ENCODE measurements at regions not wholly inside any gene's neighbourhood (a gene's known extent, or its start where the extent isn't known, plus 50 kb on each side); places are given as distances from the start of the nearest gene placed in this dataset.
"Not testable (repeated sequence)": the region's sequence is repeated elsewhere in the genome, so short reads cannot be mapped to it uniquely, and the experiment has no call there.

DNA sequence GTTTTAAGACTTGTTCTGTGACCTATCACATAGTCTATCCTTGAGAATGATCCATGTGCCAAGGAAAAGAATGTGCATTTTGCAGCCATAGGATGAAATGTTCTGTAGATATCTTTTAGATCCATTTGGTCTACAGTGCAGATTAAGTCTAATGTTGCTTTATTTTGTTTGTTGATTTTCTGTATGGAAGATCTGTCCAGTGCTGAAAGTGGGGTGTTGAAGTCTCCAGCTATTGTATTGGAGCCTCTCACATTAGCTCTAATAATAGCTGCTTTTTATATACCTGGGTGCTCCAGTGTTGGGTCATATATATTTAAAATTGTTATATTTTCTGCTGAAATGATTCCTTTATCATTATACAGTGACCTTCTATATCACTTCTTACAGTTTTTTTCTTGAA is 155.6 kb upstream of the MON1B start:
- Histone ChIP-seq H3K27ac (ENCODE audit: low read depth, low read length, severe bottlenecking) (no peak overlapping the region), H3K9me3 (ENCODE audit: control insufficient read depth, low read length) (no peaks in the 10 kb centered on the region), H3K4me3 (ENCODE audit: extremely low read depth, insufficient read depth, low read length, poor library complexity, severe bottlenecking) (no peak overlapping the region), H3K36me3 (ENCODE audit: control insufficient read depth, insufficient read depth, low read length) (no peaks in the 10 kb centered on the region), H3K4me1 (ENCODE audit: control insufficient read depth, insufficient read depth, low read length, poor library complexity, severe bottlenecking) (no peaks in the 10 kb centered on the region)

DNA sequence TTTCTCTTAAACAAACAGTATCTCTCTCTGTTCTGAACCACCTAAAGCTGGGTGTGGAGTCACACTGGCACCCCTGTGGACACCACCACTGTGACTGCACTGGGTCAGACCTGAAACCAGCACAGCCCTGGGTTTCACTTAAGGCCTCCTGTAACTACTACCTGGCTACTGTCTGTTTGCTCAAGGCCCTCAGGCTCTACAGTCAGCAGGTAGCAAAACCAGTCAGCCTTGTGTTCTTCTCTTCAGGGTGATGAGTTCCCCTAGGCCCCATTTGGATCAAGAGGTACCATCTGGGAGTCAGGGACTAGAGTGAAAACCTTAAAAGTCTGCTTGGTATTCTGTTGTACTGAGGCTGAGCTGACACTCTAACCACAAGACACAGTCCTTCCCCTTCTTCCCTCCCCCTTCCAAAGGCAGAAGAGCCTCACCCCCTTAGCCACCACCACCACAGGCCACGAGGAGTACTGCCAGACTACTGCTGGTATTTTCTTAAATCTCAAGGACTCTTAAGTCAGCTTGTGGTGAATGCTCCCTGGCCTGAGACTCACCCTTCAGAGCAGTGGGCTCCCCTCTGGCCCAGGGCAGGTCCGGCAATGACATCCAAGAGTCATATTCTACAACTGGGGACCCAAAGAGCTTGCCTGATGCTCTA is 153.2 kb upstream of the MON1B start:
- Histone ChIP-seq H3K36me3 (ENCODE audit: control insufficient read depth, insufficient read depth, low read length) (no peaks in the 10 kb centered on the region), H3K27ac (ENCODE audit: low read depth, low read length, severe bottlenecking) (no peak overlapping the region), H3K4me1 (ENCODE audit: control insufficient read depth, insufficient read depth, low read length, poor library complexity, severe bottlenecking) (no peaks in the 10 kb centered on the region), H3K9me3 (ENCODE audit: control insufficient read depth, low read length) (no peaks in the 10 kb centered on the region), H3K4me3 (ENCODE audit: extremely low read depth, insufficient read depth, low read length, poor library complexity, severe bottlenecking) (no peak overlapping the region)
- WGBS, 2 experiments (ENCODE audit: insufficient coverage in 2 of 2): 71 to 90% methylated on average over 1 to 2 of the region's 2 CpGs

DNA sequence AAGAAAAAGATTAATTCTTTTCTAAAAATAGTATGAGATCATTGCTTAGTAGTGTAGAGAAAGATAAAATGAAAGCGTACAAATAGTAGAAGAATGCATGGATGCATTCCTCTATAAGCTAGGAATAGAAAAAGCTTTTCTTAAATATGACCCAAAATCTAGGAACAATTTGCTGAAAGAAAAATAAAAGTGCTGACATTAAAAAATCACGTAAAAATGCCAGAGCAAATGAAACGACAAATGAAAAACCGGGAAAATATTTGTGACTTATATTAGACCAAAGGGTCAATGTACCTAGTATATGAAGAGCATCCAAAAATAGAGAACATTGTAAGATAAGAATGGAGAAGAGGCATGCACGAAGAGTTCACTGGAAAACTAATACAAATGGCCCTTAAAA is 149.5 kb upstream of the MON1B start:
- 57 to 90% methylated on average over 3 of the region's 5 CpGs for WGBS, 2 experiments (ENCODE audit: insufficient coverage in 2 of 2)
- no peaks in the 10 kb centered on the region for H3K36me3 ChIP-seq (ENCODE audit: control insufficient read depth, insufficient read depth, low read length)
- no peaks in the 10 kb centered on the region for H3K9me3 ChIP-seq (ENCODE audit: control insufficient read depth, low read length)
- no peak overlapping the region for H3K4me3 ChIP-seq (ENCODE audit: extremely low read depth, insufficient read depth, low read length, poor library complexity, severe bottlenecking)
- no peaks in the 10 kb centered on the region for H3K4me1 ChIP-seq (ENCODE audit: control insufficient read depth, insufficient read depth, low read length, poor library complexity, severe bottlenecking)
- no peak overlapping the region for H3K27ac ChIP-seq (ENCODE audit: low read depth, low read length, severe bottlenecking)

DNA sequence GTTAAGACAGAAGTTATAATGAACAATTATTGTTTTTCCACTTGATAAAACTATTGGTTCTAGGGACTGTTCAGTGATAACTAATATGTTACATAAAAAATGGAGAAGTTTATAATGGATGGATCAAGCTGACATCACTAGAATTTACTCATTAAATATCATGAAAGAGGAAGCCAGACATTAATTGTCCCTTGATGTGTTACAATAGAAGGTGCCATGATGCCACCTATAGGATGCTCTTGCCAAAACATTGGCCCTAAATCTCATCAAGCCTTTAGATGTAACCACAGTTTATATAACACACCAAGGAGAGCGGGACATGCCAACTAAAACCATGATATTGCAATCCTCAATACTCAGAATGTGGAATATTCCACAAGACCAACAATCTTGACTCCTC is 147.9 kb upstream of the MON1B start:
- 67 to 86% methylated on average over 1 of the region's 1 CpG for WGBS, 2 experiments (ENCODE audit: insufficient coverage in 2 of 2)
- Histone ChIP-seq H3K27ac (ENCODE audit: low read depth, low read length, severe bottlenecking) (no peak overlapping the region), H3K4me1 (ENCODE audit: control insufficient read depth, insufficient read depth, low read length, poor library complexity, severe bottlenecking) (no peaks in the 10 kb centered on the region), H3K9me3 (ENCODE audit: control insufficient read depth, low read length) (no peaks in the 10 kb centered on the region), H3K36me3 (ENCODE audit: control insufficient read depth, insufficient read depth, low read length) (no peaks in the 10 kb centered on the region), H3K4me3 (ENCODE audit: extremely low read depth, insufficient read depth, low read length, poor library complexity, severe bottlenecking) (no peak overlapping the region)

- WGBS, 2 experiments (ENCODE audit: insufficient coverage in 2 of 2): 92 to 100% methylated on average over 2 of the region's 4 CpGs
- H3K27ac ChIP-seq (ENCODE audit: low read depth, low read length, severe bottlenecking): no peak overlapping the region
- no peak overlapping the region for H3K4me3 ChIP-seq (ENCODE audit: extremely low read depth, insufficient read depth, low read length, poor library complexity, severe bottlenecking)
- no peaks in the 10 kb centered on the region for H3K4me1 ChIP-seq (ENCODE audit: control insufficient read depth, insufficient read depth, low read length, poor library complexity, severe bottlenecking)
- H3K36me3 ChIP-seq (ENCODE audit: control insufficient read depth, insufficient read depth, low read length): no peaks in the 10 kb centered on the region
- H3K9me3 ChIP-seq (ENCODE audit: control insufficient read depth, low read length): no peaks in the 10 kb centered on the region
Observed at GRCh38 chr16:77046206-77046605, 144.8 kb upstream of the MON1B start.

- no peak overlapping the region for H3K4me3 ChIP-seq (ENCODE audit: extremely low read depth, insufficient read depth, low read length, poor library complexity, severe bottlenecking)
- H3K27ac ChIP-seq (ENCODE audit: low read depth, low read length, severe bottlenecking): no peak overlapping the region
- no peaks in the 10 kb centered on the region for H3K36me3 ChIP-seq (ENCODE audit: control insufficient read depth, insufficient read depth, low read length)
- no peaks in the 10 kb centered on the region for H3K4me1 ChIP-seq (ENCODE audit: control insufficient read depth, insufficient read depth, low read length, poor library complexity, severe bottlenecking)
- H3K9me3 ChIP-seq (ENCODE audit: control insufficient read depth, low read length): no peaks in the 10 kb centered on the region
Observed at GRCh38 chr16:77048085-77048484, 142.9 kb upstream of the MON1B start.

DNA sequence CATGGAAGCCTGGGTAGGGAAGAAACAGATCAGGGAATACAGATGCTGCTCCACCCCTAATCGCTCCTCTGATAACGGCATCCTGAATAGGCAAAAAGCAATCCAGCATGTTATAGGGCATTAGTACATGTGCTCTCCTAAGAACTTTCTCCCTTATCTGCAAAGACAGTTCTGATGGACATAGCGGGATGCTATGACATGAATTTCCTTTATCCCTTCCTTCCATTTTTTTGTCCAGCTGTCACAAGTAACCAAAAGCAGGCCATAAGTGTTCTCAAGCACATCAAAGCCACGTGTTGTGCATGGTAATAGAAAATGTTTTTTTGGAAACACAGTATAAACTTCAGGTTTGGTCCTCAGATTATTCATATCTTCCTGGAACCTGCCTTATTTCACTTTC is 141.4 kb upstream of the MON1B start:
- no peaks in the 10 kb centered on the region for H3K36me3 ChIP-seq (ENCODE audit: control insufficient read depth, insufficient read depth, low read length)
- H3K9me3 ChIP-seq (ENCODE audit: control insufficient read depth, low read length): no peaks in the 10 kb centered on the region
- H3K4me1 ChIP-seq (ENCODE audit: control insufficient read depth, insufficient read depth, low read length, poor library complexity, severe bottlenecking): no peaks in the 10 kb centered on the region
- 94 to 100% methylated on average over 2 to 3 of the region's 4 CpGs for WGBS, 2 experiments (ENCODE audit: insufficient coverage in 2 of 2)
- H3K27ac ChIP-seq (ENCODE audit: low read depth, low read length, severe bottlenecking): no peak overlapping the region
- H3K4me3 ChIP-seq (ENCODE audit: extremely low read depth, insufficient read depth, low read length, poor library complexity, severe bottlenecking): no peak overlapping the region

DNA sequence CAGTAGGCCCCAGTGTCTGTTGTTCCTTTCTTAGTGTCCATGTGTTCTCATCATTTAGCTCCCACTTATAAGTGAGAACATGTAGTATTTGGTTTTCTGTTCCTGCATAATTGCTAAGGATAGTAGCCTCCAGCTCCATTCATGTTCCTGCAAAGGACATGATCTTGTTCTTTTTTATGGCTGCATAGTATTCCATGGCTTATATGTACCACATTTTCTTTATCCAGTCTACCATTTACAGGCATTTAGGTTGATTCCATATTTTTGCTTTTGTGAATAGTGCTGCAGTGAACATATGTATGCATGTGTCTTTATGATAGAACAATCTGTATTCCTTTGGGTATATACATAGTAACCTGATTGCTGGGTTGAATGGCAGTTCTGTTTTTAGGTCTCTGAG is 134.4 kb upstream of the MON1B start:
- not testable (repeated sequence) for H3K4me3 ChIP-seq (ENCODE audit: extremely low read depth, insufficient read depth, low read length, poor library complexity, severe bottlenecking); H3K4me1 ChIP-seq (ENCODE audit: control insufficient read depth, insufficient read depth, low read length, poor library complexity, severe bottlenecking); H3K27ac ChIP-seq (ENCODE audit: low read depth, low read length, severe bottlenecking); H3K36me3 ChIP-seq (ENCODE audit: control insufficient read depth, insufficient read depth, low read length); H3K9me3 ChIP-seq (ENCODE audit: control insufficient read depth, low read length)

GRCh38 chr16:77057161-77057774 is 133.7 kb upstream of the MON1B start:
- no peaks in the 10 kb centered on the region for H3K9me3 ChIP-seq (ENCODE audit: control insufficient read depth, low read length)
- no peaks in the 10 kb centered on the region for H3K36me3 ChIP-seq (ENCODE audit: control insufficient read depth, insufficient read depth, low read length)
- H3K27ac ChIP-seq (ENCODE audit: low read depth, low read length, severe bottlenecking): no peak overlapping the region
- 70 to 73% methylated on average over 2 to 3 of the region's 7 CpGs for WGBS, 2 experiments (ENCODE audit: insufficient coverage in 2 of 2)
- no peaks in the 10 kb centered on the region for H3K4me1 ChIP-seq (ENCODE audit: control insufficient read depth, insufficient read depth, low read length, poor library complexity, severe bottlenecking)
- H3K4me3 ChIP-seq (ENCODE audit: extremely low read depth, insufficient read depth, low read length, poor library complexity, severe bottlenecking): no peak overlapping the region

- no peaks in the 10 kb centered on the region for H3K36me3 ChIP-seq (ENCODE audit: control insufficient read depth, insufficient read depth, low read length)
- H3K4me1 ChIP-seq (ENCODE audit: control insufficient read depth, insufficient read depth, low read length, poor library complexity, severe bottlenecking): no peaks in the 10 kb centered on the region
- H3K27ac ChIP-seq (ENCODE audit: low read depth, low read length, severe bottlenecking): no peak overlapping the region
- H3K4me3 ChIP-seq (ENCODE audit: extremely low read depth, insufficient read depth, low read length, poor library complexity, severe bottlenecking): no peak overlapping the region
- no peaks in the 10 kb centered on the region for H3K9me3 ChIP-seq (ENCODE audit: control insufficient read depth, low read length)
Observed at GRCh38 chr16:77059446-77059845, 131.5 kb upstream of the MON1B start.

DNA sequence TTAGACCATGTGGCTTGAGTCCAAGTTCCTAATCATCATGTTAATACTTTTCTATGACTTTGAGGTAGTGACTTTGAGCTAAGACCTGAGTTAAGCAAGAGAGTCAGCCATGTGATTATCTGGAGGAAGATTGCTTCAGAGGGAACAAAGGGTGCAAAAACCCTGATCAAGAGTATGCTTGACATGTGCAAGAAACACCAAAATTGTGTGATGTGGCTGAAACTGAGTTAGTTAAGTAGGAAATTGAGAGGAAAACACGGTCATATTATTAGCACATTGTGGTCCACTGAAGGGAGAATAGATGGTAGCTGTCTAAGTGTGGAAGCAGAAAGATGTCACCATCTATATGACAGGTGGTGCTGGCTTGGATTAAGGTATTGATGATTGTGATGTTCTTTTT is 130.4 kb upstream of the MON1B start:
- WGBS, 2 experiments (ENCODE audit: insufficient coverage in 2 of 2): 94 to 100% methylated on average over 1 of the region's 1 CpG
- H3K4me1 ChIP-seq (ENCODE audit: control insufficient read depth, insufficient read depth, low read length, poor library complexity, severe bottlenecking): no peaks in the 10 kb centered on the region
- no peaks in the 10 kb centered on the region for H3K9me3 ChIP-seq (ENCODE audit: control insufficient read depth, low read length)
- no peaks in the 10 kb centered on the region for H3K36me3 ChIP-seq (ENCODE audit: control insufficient read depth, insufficient read depth, low read length)
- no peak overlapping the region for H3K27ac ChIP-seq (ENCODE audit: low read depth, low read length, severe bottlenecking)
- no peak overlapping the region for H3K4me3 ChIP-seq (ENCODE audit: extremely low read depth, insufficient read depth, low read length, poor library complexity, severe bottlenecking)
